Stomach (tissue), 8 donors: ENCODE measurements at regions not wholly inside any gene's neighbourhood (a gene's known extent, or its start where the extent isn't known, plus 50 kb on each side); places are given as distances from the start of the nearest gene placed in this dataset.

Experiments used
- DNase-seq, 2 donors: peaks; one replicate each; pipeline versions ENCODE4 v3.0.0 to v3.0.0-alpha.2; 2013 to 2019
- H3K27ac ChIP-seq, 5 donors: fragments of 200-600 bp in 4 of 5; sonication (generic) in 4 of 5; one replicate each; pipeline ENCODE4 v1.5.1; 2013 to 2019; ENCODE audit warnings: mild to moderate bottlenecking in 1 of 5, moderate library complexity in 1 of 5
- H3K27me3 ChIP-seq, 3 donors: fragments of 200-600 bp; sonication (generic); one replicate each; pipeline ENCODE4 v1.5.1; 2017 to 2019; ENCODE audit warnings: mixed run types in 1 of 3
- H3K36me3 ChIP-seq, 4 donors: fragments of 200-600 bp; sonication (generic); 1 replicate in 3 of 4; 2 replicates in 1 of 4; pipeline ENCODE4 v1.5.1; 2016 to 2019
- H3K4me1 ChIP-seq, 4 donors: fragments of 200-600 bp; sonication (generic); one replicate each; pipeline ENCODE4 v1.5.1; 2016 to 2019
- H3K4me3 ChIP-seq, 4 donors: fragments of 200-600 bp; sonication (generic) in 3 of 4; one replicate each; pipeline ENCODE4 v1.5.1; 2016 to 2019; ENCODE audit warnings: mild to moderate bottlenecking in 1 of 4
- H3K9me3 ChIP-seq, 4 donors: fragments of 200-600 bp; sonication (generic); one replicate each; pipeline ENCODE4 v1.5.1; 2016 to 2019
- CTCF ChIP-seq, 7 experiments: fragments of 450-650 bp in 4 of 7; fragments of 200-600 bp in 3 of 7; sonication (generic) in 3 of 7; IDR thresholded peaks; one replicate each; pipeline ENCODE4 v1.5.1; 2016 to 2019; ENCODE audit warnings: antibody characterized with exemption in 7 of 7, control low read depth in 2 of 7, mild to moderate bottlenecking in 1 of 7
- EP300 ChIP-seq: sonication (generic); formaldehyde crosslinking; IDR thresholded peaks from one replicate; pipeline ENCODE4 v1.6.1; 2017; ENCODE audit warnings: antibody characterized with exemption
- POLR2A ChIP-seq, 4 donors: fragments of 450-650 bp; IDR thresholded peaks; one replicate each; pipeline ENCODE4 v1.6.1; 2016; ENCODE audit warnings: antibody characterized with exemption in 4 of 4, control low read depth in 2 of 4, mild to moderate bottlenecking in 1 of 4, moderate library complexity in 1 of 4
- POLR2AphosphoS5 ChIP-seq, 3 donors: sonication (generic); formaldehyde crosslinking; IDR thresholded peaks; one replicate each; pipeline ENCODE4 v1.6.1; 2016; ENCODE audit warnings: antibody characterized with exemption in 3 of 3
- WGBS, 5 donors: extraction: QIAGEN DNeasy Blood & Tissue Kit in 3 of 5; methylation state at CpG; one replicate each; pipeline versions ENCODE4 v1.1.5 to v1.1.7; 2013 to 2018; 5-methylcytosine and 5-hydroxymethylcytosine counted together
- intact Hi-C: fragments of 100-400 bp; cut with DNase I; formaldehyde crosslinking; loops from one replicate; pipeline ENCODE4 v1.15.1; 2023; ENCODE audit warnings: low total_unique reads
- donor health status: healthy with polysubstance abuse.
- donor health status: Bipolar disorder and iron deficiency.
- donor health status: healthy.

- peak overlapping the region in 2 of 5 donors; percentile 21 to 61 for H3K27ac ChIP-seq
- DNase-seq, result no peak
- H3K4me3 ChIP-seq, result no peak overlapping the region
- H3K27me3 ChIP-seq, result no peaks in the 10 kb centered on the region
- peaks cover 0 to 11% (median 9%) of the 10 kb centered on the region in 4 donors for H3K4me1 ChIP-seq
- intact Hi-C loops, result no loop called here
- no peaks in the 10 kb centered on the region for H3K36me3 ChIP-seq
- no peak for TF ChIP-seq CTCF (IDR thresholded peaks at IDR 0.05)
- no peak for TF ChIP-seq POLR2A (IDR thresholded peaks at IDR 0.05)
- TF ChIP-seq POLR2AphosphoS5 (IDR thresholded peaks at IDR 0.05), result no peak
- TF ChIP-seq EP300, result no peak
- 85 to 95% (median 89%) methylated on average over 7 of the region's 7 CpGs for WGBS, 5 donors
- peaks cover 0 to 4% (median 0%) of the 10 kb centered on the region in 4 donors for H3K9me3 ChIP-seq
Observed at GRCh38 chr11:70914496-70914895, 337.9 kb downstream of the SHANK2 start.

- intact Hi-C loops, result no loop called here
- DNase-seq, result peak in 1 of 2 donors; percentile 24
- no peaks in the 10 kb centered on the region for H3K36me3 ChIP-seq
- no peak overlapping the region for H3K4me3 ChIP-seq
- H3K4me1 ChIP-seq, result peaks cover 0 to 11% (median 9%) of the 10 kb centered on the region in 4 donors
- H3K9me3 ChIP-seq, result peaks cover 0 to 5% (median 0%) of the 10 kb centered on the region in 4 donors
- no peak overlapping the region for H3K27ac ChIP-seq
- 81 to 89% (median 84%) methylated on average over 15 to 17 of the region's 17 CpGs for WGBS, 5 donors
- no peaks in the 10 kb centered on the region for H3K27me3 ChIP-seq
- TF ChIP-seq POLR2AphosphoS5 (IDR thresholded peaks at IDR 0.05), result no peak
- no peak for TF ChIP-seq CTCF (IDR thresholded peaks at IDR 0.05)
- no peak for TF ChIP-seq EP300
- no peak for TF ChIP-seq POLR2A (IDR thresholded peaks at IDR 0.05)
Observed at GRCh38 chr11:70915158-70915985, 337.0 kb downstream of the SHANK2 start.

GRCh38 chr11:70916351-70916750 is 336.0 kb downstream of the SHANK2 start:
- WGBS, 5 donors, result 88 to 95% (median 93%) methylated on average over 8 of the region's 8 CpGs
- peaks cover 1 to 15% (median 8%) of the 10 kb centered on the region in 4 donors for H3K9me3 ChIP-seq
- H3K4me1 ChIP-seq, result peaks cover 0 to 11% (median 9%) of the 10 kb centered on the region in 4 donors
- TF ChIP-seq POLR2AphosphoS5 (IDR thresholded peaks at IDR 0.05), result no peak
- no peak for TF ChIP-seq CTCF (IDR thresholded peaks at IDR 0.05)
- no peak for TF ChIP-seq POLR2A (IDR thresholded peaks at IDR 0.05)
- TF ChIP-seq EP300, result no peak
- H3K27ac ChIP-seq, result no peak overlapping the region
- DNase-seq, result no peak
- H3K27me3 ChIP-seq, result no peaks in the 10 kb centered on the region
- H3K4me3 ChIP-seq, result no peak overlapping the region
- no peaks in the 10 kb centered on the region for H3K36me3 ChIP-seq
- intact Hi-C loops, result no loop called here

GRCh38 chr11:70918242-70918641 is 334.1 kb downstream of the SHANK2 start:
- intact Hi-C loops, result no loop called here
- TF ChIP-seq POLR2AphosphoS5 (IDR thresholded peaks at IDR 0.05), result no peak
- TF ChIP-seq EP300, result no peak
- TF ChIP-seq CTCF (IDR thresholded peaks at IDR 0.05), result no peak
- no peak for TF ChIP-seq POLR2A (IDR thresholded peaks at IDR 0.05)
- Histone ChIP-seq H3K36me3 (no peaks in the 10 kb centered on the region), H3K4me1 (peaks cover 0 to 11% (median 9%) of the 10 kb centered on the region in 4 donors), H3K27me3 (no peaks in the 10 kb centered on the region), H3K9me3 (peaks cover 5 to 27% (median 26%) of the 10 kb centered on the region in 4 donors), H3K4me3 (no peak overlapping the region), H3K27ac (no peak overlapping the region)
- WGBS, 5 donors, result 76 to 79% (median 78%) methylated on average over 7 of the region's 7 CpGs
- no peak for DNase-seq
